ENCODE measurements at regions not wholly inside any gene's neighbourhood (a gene's known extent, or its start where the extent isn't known, plus 50 kb on each side); places are given as distances from the start of the nearest gene placed in this dataset.
A peak's percentile ranks its signal among the peaks of the same experiment; 100 is the strongest.
"Not testable (repeated sequence)": the region's sequence is repeated elsewhere in the genome, so short reads cannot be mapped to it uniquely, and the experiment has no call there.

DNA sequence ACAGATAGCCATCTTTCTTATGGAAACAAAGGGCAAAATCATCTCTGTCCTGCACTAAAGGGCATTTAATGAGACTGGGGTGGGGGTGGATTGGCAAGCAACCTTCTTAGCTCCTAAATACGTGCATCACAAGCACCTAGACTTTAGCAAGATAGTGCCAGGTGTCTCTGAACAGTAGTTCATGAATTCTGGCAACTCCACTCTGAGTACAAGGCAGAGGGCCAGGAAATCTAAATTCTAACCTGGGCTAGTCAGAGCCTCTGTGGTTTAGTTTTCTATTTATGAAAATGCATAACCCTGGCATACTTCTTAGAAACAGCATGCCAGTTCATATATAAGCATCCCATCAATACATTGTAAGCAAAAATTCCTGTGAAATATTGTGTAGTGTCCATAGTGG lies 788.5 kb downstream of the MCTP2 start:
- DNase-seq = no peak

DNA sequence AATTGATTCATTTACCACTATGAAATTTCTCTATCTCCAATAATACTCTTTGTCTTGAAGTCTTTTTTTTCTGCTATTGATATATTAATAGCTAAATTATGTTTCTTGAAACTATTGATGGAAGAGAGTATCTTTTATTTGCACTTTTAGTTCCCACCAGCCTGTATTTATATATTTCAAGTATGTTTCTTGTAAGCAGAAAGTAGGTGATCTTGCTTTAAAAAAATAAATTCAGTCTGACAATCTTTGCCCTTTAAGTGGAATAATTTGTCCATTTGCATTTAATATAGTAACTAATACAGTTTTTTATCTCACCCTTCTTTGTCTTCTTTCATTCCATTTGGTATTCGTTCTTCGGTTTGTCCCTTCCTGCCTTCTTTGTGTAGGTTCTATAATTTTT lies 790.5 kb downstream of the MCTP2 start:
- DNase-seq = no peak

- DNase-seq = no peak
Measured at GRCh38 chr15:95024351-95024750, 793.0 kb downstream of the MCTP2 start.

- peak; percentile 12 for DNase-seq
Measured at GRCh38 chr15:95025924-95026728, 794.8 kb downstream of the MCTP2 start.

DNA sequence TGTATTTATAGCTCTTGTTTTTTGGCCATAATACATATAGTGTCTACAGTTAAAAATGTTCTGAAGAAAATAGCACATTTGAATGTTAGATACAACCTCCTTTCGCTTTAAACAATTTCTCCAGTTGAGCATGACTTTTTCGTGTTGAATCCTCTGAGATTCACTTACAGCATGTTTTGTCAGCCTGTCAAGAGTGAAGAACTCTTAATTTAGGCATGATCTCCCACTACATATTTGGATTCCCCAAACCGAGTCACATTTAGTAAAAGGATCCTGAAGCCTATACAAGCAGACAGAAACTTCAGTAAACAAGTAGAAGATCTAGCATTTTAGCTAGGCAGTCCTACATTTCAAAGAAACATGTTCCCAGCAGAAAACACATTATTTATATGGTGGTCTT lies 796.6 kb downstream of the MCTP2 start:
- DNase-seq = no peak

- no peak for DNase-seq
Measured at GRCh38 chr15:95032156-95032555, 800.8 kb downstream of the MCTP2 start.

- no peak for DNase-seq
Measured at GRCh38 chr15:95035106-95035505, 803.7 kb downstream of the MCTP2 start.

DNA sequence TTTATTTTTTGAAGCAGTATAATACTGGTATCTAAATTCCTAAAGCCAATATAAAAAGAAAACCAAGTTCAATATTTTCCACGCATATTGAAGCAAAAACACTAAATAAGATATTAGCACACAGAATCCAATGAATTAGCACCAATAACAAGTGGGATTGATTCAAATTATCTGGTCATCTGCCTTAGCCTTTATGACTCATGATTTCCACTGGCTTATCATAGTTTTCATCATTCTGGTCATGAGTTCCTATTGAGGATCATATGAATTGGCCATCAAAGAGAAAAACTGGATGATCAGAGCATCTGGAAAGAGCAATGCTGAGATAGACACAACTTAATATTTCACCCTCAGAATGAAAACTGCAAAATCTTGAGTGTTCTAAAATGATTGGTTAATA lies 809.9 kb downstream of the MCTP2 start:
- DNase-seq = no peak

GRCh38 chr15:95043236-95043932 lies 812.0 kb downstream of the MCTP2 start:
- DNase-seq = not testable (repeated sequence)

DNA sequence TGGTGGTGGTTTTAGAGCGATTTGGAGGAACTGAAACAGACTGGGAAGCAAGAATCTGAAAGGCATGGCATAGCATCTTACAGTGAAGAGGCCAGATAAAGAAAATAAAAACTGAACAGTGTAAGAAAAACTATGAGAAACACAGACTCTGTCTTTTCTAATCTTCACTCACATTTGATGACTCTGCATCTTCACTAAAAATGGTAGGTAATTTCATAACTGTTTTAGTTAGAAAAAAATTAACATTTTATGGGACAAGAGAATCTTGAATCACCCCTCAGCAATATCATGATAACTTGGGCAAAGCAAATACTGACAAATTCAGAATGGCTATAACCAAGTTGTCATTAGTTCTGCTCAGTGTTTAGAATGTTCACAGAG lies 812.6 kb downstream of the MCTP2 start:
- DNase-seq = no peak

- DNase-seq = no peak
Measured at GRCh38 chr15:95044745-95045417, 813.5 kb downstream of the MCTP2 start.

DNA sequence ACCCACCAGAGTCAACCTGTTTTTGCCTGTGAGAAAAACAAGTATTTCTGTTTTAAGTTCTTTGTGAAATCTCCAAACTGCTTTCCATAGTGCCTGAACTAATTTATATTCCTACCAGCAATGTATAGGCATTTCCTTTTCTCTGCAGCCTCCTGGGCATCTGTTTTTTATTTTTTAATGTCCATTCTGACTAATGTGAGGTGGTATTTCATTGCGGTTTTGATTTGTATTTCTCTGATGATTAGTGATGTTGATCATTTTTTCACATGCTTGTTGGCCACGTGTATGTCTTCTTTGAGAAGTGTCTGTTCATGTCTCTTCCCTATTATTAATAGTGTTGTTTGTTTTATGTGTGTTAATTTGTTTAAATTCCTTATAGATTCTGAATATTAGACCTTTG lies 820.5 kb downstream of the MCTP2 start:
- no peak for DNase-seq

- no peak for DNase-seq
Measured at GRCh38 chr15:95059346-95059905, 828.1 kb downstream of the MCTP2 start.

GRCh38 chr15:95068701-95069521 lies 837.5 kb downstream of the MCTP2 start:
- no peak for DNase-seq

GRCh38 chr15:95075792-95076677 lies 844.7 kb downstream of the MCTP2 start:
- DNase-seq = no peak

DNA sequence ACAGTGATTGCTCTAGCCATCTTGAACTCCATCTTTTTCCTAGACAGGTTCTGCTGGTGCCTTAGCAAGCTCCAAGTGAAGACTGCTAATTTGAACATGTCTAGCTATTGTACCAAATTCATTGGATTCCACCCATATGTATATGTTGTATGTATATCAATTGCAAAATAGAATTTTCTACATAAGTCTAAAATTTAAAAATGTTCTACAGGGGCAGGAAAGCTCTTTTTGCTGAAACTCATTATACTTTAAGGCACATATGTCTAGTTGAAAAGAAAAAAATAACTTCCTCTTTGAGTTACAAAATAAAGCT lies 845.3 kb downstream of the MCTP2 start:
- no peak for DNase-seq

DNA sequence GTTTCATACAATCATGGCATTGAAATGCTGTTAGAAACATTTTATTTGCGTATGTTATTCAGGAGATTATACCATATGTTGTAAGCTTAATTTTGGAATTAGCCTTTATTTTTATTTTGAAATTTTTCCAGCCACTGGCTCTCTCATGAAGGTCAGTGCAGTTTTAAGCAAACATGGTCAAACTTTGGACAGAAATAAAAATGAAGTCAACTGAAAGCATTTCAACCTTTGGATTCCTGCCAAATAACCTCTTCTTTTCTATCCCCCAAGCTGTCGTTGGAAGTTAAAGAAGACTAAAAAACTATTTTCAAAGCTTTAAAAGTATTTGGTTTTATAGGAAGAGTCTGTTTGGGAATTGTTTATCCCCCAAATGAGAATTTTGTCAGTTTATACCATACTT lies 846.6 kb downstream of the MCTP2 start:
- DNase-seq = no peak

GRCh38 chr15:95080228-95080627 lies 848.9 kb downstream of the MCTP2 start:
- DNase-seq = not testable (repeated sequence)

DNA sequence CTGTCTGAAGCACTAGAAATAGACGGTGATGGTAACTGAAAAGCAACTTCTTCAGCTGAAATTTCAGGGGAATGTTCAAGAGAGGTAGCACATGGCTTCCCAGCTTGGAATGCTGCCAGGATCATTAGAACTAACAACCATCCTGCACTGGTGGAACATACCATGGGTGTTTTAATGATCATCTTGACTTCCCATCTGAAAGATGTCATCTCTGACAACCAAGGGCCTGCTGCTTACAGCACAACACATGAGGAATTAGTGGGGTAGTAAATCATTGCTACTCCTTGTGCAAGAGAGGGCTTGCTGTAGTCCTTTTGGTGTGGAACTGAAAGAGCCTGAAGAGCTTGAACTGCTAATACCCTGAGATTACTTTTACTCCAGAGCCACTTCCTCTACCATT lies 853.7 kb downstream of the MCTP2 start:
- DNase-seq = no peak

DNA sequence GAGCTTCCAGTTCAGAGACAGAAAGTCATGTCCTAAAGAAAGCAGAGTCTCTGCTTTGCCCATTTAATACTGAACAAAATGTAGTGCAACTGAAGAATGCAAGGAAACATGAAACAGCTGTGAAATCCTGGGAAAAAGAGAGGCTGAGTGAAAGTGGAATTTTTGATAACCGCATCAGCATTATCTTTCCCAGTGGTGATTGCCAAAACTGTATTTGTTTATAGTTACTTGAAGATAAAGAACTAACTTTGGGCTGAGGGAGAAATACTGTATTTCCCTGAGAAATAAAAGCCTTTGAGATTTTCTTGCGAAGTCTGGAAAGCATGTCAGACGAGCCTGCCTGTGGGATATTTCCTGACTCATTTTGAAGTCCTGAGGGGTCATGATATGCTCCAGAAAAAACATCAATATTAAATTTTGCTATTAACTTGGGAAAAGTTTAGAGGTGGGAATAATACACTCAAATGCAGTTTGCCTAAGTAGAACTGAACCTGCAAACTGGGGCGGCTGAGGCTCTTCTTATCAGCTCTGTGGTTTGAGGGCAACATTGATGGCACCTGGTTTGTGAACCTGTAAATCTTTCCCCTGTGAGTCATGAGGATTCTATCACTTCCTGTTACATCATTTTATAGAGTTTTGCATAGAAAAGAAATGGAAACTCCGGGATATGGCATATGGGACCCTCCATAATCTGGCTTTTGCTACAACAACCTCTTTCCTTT lies 855.3 kb downstream of the MCTP2 start:
- no peak for DNase-seq

GRCh38 chr15:95087253-95087609 lies 855.9 kb downstream of the MCTP2 start:
- no peak for DNase-seq

All from activated naive CD4-positive, alpha-beta T cell treated with anti-CD3 and anti-CD28 coated beads, Interleukin-2, amount 50 U/mL, for 16 hours (primary cell).